Ishikawa (cell line): ENCODE measurements at regions not wholly inside any gene's neighbourhood (a gene's known extent, or its start where the extent isn't known, plus 50 kb on each side); places are given as distances from the start of the nearest gene placed in this dataset.

Experiments
- CEBPB ChIP-seq: IDR thresholded peaks from 2 replicates; pipeline ENCODE4 v1.6.1; 2012
- EP300 ChIP-seq: IDR thresholded peaks from 2 replicates; pipeline ENCODE4 v1.6.1; 2012; ENCODE audit warnings: borderline replicate concordance
- FOXM1 ChIP-seq: IDR thresholded peaks from 2 replicates; pipeline ENCODE4 v1.6.1; 2012; ENCODE audit warnings: low read depth, borderline replicate concordance
- MAX ChIP-seq: IDR thresholded peaks from 2 replicates; pipeline ENCODE4 v1.6.1; 2012
- REST ChIP-seq: IDR thresholded peaks from 2 replicates; pipeline ENCODE4 v1.6.1; 2012; ENCODE audit warnings: low read depth, mild to moderate bottlenecking
- TAF1 ChIP-seq: IDR thresholded peaks from 2 replicates; pipeline ENCODE4 v1.6.1; 2012; ENCODE audit warnings: low read depth, mild to moderate bottlenecking
- TCF12 ChIP-seq: IDR thresholded peaks from 2 replicates; pipeline ENCODE4 v1.6.1; 2012; ENCODE audit warnings: low read depth
- TEAD4 ChIP-seq: IDR thresholded peaks from 2 replicates; pipeline ENCODE4 v1.6.1; 2012
- USF1 ChIP-seq: IDR thresholded peaks from 2 replicates; pipeline ENCODE4 v1.6.1; 2012
- YY1 ChIP-seq: IDR thresholded peaks from 2 replicates; pipeline ENCODE4 v1.6.1; 2012; ENCODE audit warnings: low read depth

- TF ChIP-seq EP300, result no peak
- TF ChIP-seq CEBPB, result no peak
- TF ChIP-seq TCF12, result no peak
- no peak for TF ChIP-seq TAF1
- no peak for TF ChIP-seq REST
- no peak for TF ChIP-seq USF1
- no peak for TF ChIP-seq MAX
- no peak for TF ChIP-seq YY1
- no peak for TF ChIP-seq FOXM1
- TF ChIP-seq TEAD4, result no peak
These were observed 61.1 kb downstream of the SLC25A47 start for GRCh38 chr14:100384277-100384676.
